ENCODE measurements at regions not wholly inside any gene's neighbourhood (a gene's known extent, or its start where the extent isn't known, plus 50 kb on each side); places are given as distances from the start of the nearest gene placed in this dataset.

DNA sequence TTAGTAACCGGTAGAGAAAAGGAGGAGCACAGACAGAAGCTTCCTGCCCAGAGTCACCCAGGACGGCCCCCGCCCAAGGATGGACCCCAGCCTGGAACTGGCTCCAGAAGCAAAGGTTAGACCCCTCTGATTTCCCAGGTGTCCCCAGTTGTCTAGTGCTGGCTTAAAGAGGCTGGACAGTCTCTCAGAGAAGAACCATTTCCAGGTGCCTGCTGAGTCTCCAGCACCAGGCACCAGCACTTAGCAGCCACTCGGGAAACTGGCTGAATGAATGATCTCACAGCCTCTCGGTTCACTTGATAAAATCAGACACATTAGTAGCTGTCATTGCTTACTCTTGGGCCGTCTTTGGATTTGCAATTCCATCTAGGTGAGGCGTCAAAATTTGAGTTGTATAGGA, 139.7 kb upstream of the HES1 start:
- TF ChIP-seq POLR2A (IDR thresholded peaks at IDR 0.05; ENCODE audit: low read depth, low read length), result no peak
- no peak for TF ChIP-seq POLR2AphosphoS5 (IDR thresholded peaks at IDR 0.05; ENCODE audit: low read depth, low read length)
- TF ChIP-seq SPI1 (IDR thresholded peaks at IDR 0.05; ENCODE audit: low read depth, low read length), result no peak
- no peak for TF ChIP-seq TAF1 (IDR thresholded peaks at IDR 0.05; ENCODE audit: low read depth, low read length)
- TF ChIP-seq POU2F2 (IDR thresholded peaks at IDR 0.05; ENCODE audit: low read depth, low read length), result no peak
- no peak for TF ChIP-seq PAX5 (IDR thresholded peaks at IDR 0.05; ENCODE audit: insufficient read depth, low read length, severe bottlenecking)
- DNase-seq (ENCODE audit: insufficient read length, low spot score) (no peak), FAIRE-seq (no peak)

GRCh38 chr3:193996641-193997089, 139.3 kb upstream of the HES1 start:
- FAIRE-seq (no peak), DNase-seq (ENCODE audit: insufficient read length, low spot score) (no peak)
- no peak for TF ChIP-seq POU2F2 (IDR thresholded peaks at IDR 0.05; ENCODE audit: low read depth, low read length)
- TF ChIP-seq POLR2A (IDR thresholded peaks at IDR 0.05; ENCODE audit: low read depth, low read length), result no peak
- TF ChIP-seq PAX5 (IDR thresholded peaks at IDR 0.05; ENCODE audit: insufficient read depth, low read length, severe bottlenecking), result no peak
- no peak for TF ChIP-seq TAF1 (IDR thresholded peaks at IDR 0.05; ENCODE audit: low read depth, low read length)
- TF ChIP-seq SPI1 (IDR thresholded peaks at IDR 0.05; ENCODE audit: low read depth, low read length), result no peak
- TF ChIP-seq POLR2AphosphoS5 (IDR thresholded peaks at IDR 0.05; ENCODE audit: low read depth, low read length), result no peak

DNA sequence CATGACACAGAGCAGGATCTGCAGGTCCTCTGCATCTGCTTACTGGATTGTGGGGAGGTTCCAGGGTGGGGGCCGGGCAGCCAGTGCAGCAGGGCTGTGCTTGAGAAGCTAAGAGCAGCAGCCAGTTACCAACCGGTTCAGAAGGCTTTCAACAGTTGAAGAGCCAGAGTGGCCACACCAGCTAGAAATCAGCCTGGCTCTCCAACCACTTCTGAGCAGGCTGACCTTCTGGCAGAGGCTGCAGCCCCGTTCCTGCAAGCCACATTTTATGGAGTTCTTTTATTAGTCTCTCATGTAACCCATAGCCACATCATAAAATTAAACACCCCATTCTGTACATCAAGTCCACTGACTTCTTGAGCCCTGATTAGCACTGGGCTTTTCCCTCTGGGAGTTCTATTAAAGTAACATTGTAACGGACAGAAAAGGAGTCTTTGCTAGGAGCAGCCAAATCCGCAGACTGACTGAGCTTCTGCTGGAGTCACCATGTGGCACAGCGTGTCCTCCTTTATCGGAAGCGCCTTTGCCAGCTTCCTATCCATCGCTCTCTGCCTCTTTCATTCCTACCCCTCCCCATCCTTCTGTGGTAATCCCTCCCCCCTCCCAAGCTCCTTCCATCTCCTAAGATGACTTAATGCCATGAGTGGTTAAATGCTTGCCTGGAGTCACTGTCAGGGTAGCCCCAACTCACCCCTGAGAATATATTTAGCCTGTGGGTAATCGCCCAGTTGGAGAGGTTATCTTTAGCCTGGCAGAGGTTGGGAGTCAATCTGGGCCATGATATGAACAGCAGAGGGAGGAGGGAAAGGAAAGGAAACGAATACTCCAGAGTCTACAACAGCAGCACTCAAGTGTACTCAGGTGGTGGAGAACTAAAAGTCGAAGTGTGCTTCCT, 138.5 kb upstream of the HES1 start:
- DNase-seq (ENCODE audit: insufficient read length, low spot score) (no peak), FAIRE-seq (no peak)
- TF ChIP-seq PAX5 (IDR thresholded peaks at IDR 0.05; ENCODE audit: insufficient read depth, low read length, severe bottlenecking) (no peak), TAF1 (IDR thresholded peaks at IDR 0.05; ENCODE audit: low read depth, low read length) (no peak), POLR2A (IDR thresholded peaks at IDR 0.05; ENCODE audit: low read depth, low read length) (no peak), POLR2AphosphoS5 (IDR thresholded peaks at IDR 0.05; ENCODE audit: low read depth, low read length) (no peak), SPI1 (IDR thresholded peaks at IDR 0.05; ENCODE audit: low read depth, low read length) (no peak), POU2F2 (IDR thresholded peaks at IDR 0.05; ENCODE audit: low read depth, low read length) (no peak)

DNA sequence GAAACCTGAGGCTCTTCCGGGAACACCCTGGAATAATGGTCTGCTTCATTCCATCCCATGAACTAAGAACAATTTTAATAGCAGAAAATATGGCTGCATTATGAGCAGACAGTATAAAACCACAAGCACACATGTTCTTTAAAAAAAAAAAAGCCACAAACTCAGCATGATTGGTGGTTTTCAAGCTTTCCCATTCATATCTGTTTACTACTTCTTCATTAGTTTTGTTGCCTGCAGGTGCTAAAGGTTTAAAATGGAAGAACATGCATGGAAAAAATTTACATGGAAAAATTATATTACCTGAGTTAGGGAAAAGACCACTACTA, 137.9 kb upstream of the HES1 start:
- DNase-seq (ENCODE audit: insufficient read length, low spot score), result no peak
- no peak for FAIRE-seq
- TF ChIP-seq TAF1 (IDR thresholded peaks at IDR 0.05; ENCODE audit: low read depth, low read length) (no peak), SPI1 (IDR thresholded peaks at IDR 0.05; ENCODE audit: low read depth, low read length) (no peak), POLR2A (IDR thresholded peaks at IDR 0.05; ENCODE audit: low read depth, low read length) (no peak), PAX5 (IDR thresholded peaks at IDR 0.05; ENCODE audit: insufficient read depth, low read length, severe bottlenecking) (no peak), POLR2AphosphoS5 (IDR thresholded peaks at IDR 0.05; ENCODE audit: low read depth, low read length) (no peak)

- DNase-seq (ENCODE audit: insufficient read length, low spot score), result no peak
- no peak for TF ChIP-seq SPI1 (IDR thresholded peaks at IDR 0.05; ENCODE audit: low read depth, low read length)
- no peak for TF ChIP-seq POLR2A (IDR thresholded peaks at IDR 0.05; ENCODE audit: low read depth, low read length)
- no peak for TF ChIP-seq POU2F2 (IDR thresholded peaks at IDR 0.05; ENCODE audit: low read depth, low read length)
- no peak for TF ChIP-seq TAF1 (IDR thresholded peaks at IDR 0.05; ENCODE audit: low read depth, low read length)
- no peak for TF ChIP-seq POLR2AphosphoS5 (IDR thresholded peaks at IDR 0.05; ENCODE audit: low read depth, low read length)
- TF ChIP-seq PAX5 (IDR thresholded peaks at IDR 0.05; ENCODE audit: insufficient read depth, low read length, severe bottlenecking), result no peak
- no peak for FAIRE-seq
Measured at GRCh38 chr3:193998628-193999195, 137.2 kb upstream of the HES1 start.

- FAIRE-seq, result no peak
- TF ChIP-seq POLR2A (IDR thresholded peaks at IDR 0.05; ENCODE audit: low read depth, low read length) (no peak), POLR2AphosphoS5 (IDR thresholded peaks at IDR 0.05; ENCODE audit: low read depth, low read length) (no peak), POU2F2 (IDR thresholded peaks at IDR 0.05; ENCODE audit: low read depth, low read length) (no peak), PAX5 (IDR thresholded peaks at IDR 0.05; ENCODE audit: insufficient read depth, low read length, severe bottlenecking) (no peak), TAF1 (IDR thresholded peaks at IDR 0.05; ENCODE audit: low read depth, low read length) (no peak), SPI1 (IDR thresholded peaks at IDR 0.05; ENCODE audit: low read depth, low read length) (no peak)
Measured at GRCh38 chr3:194000100-194000499, 135.8 kb upstream of the HES1 start.

GRCh38 chr3:194000712-194001111, 135.2 kb upstream of the HES1 start:
- DNase-seq (ENCODE audit: insufficient read length, low spot score) (no peak), FAIRE-seq (no peak)
- TF ChIP-seq TAF1 (IDR thresholded peaks at IDR 0.05; ENCODE audit: low read depth, low read length), result no peak
- TF ChIP-seq POLR2AphosphoS5 (IDR thresholded peaks at IDR 0.05; ENCODE audit: low read depth, low read length), result no peak
- TF ChIP-seq PAX5 (IDR thresholded peaks at IDR 0.05; ENCODE audit: insufficient read depth, low read length, severe bottlenecking), result no peak
- no peak for TF ChIP-seq SPI1 (IDR thresholded peaks at IDR 0.05; ENCODE audit: low read depth, low read length)
- no peak for TF ChIP-seq POU2F2 (IDR thresholded peaks at IDR 0.05; ENCODE audit: low read depth, low read length)
- TF ChIP-seq POLR2A (IDR thresholded peaks at IDR 0.05; ENCODE audit: low read depth, low read length), result no peak

More at GRCh38 chr3:194000100-194000499, 135.8 kb upstream of the HES1 start:
- DNase-seq (ENCODE audit: insufficient read length, low spot score), result no peak

- TF ChIP-seq PAX5 (IDR thresholded peaks at IDR 0.05; ENCODE audit: insufficient read depth, low read length, severe bottlenecking) (no peak), TAF1 (IDR thresholded peaks at IDR 0.05; ENCODE audit: low read depth, low read length) (no peak), POU2F2 (IDR thresholded peaks at IDR 0.05; ENCODE audit: low read depth, low read length) (no peak), POLR2AphosphoS5 (IDR thresholded peaks at IDR 0.05; ENCODE audit: low read depth, low read length) (no peak), SPI1 (IDR thresholded peaks at IDR 0.05; ENCODE audit: low read depth, low read length) (no peak), POLR2A (IDR thresholded peaks at IDR 0.05; ENCODE audit: low read depth, low read length) (no peak)
- FAIRE-seq, result no peak
- no peak for DNase-seq (ENCODE audit: insufficient read length, low spot score)
Measured at GRCh38 chr3:194001728-194002459, 134.1 kb upstream of the HES1 start.
